Pons (tissue), 1 donor: ENCODE measurements at regions not wholly inside any gene's neighbourhood (a gene's known extent, or its start where the extent isn't known, plus 50 kb on each side); places are given as distances from the start of the nearest gene placed in this dataset.
"Not testable (repeated sequence)": the region's sequence is repeated elsewhere in the genome, so short reads cannot be mapped to it uniquely, and the experiment has no call there.

ENCODE experiments used
- DNase-seq: peaks from one replicate; pipeline ENCODE4 v3.0.0-alpha.2; 2016; ENCODE audit warnings: low spot score

DNA sequence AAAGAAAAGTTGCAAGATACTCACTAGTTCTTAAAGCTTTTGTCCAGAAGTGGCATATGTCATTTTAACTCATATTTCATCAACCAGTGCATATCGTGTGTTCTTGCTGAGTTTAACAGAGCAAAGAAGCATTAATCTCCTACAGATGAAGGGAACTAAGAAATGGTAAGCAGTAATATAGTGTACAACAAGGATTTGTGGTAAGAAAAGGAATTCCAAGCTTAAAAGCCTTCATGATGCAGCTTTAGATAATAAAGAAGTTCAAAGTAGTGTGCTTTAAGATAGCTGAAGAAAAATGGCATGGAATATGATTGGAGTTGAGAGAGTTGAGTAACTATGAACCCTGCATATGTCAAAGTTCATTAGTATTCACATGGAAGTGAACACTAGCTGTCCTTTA, 649.8 kb upstream of the FSHR start:
- no peak for DNase-seq

DNA sequence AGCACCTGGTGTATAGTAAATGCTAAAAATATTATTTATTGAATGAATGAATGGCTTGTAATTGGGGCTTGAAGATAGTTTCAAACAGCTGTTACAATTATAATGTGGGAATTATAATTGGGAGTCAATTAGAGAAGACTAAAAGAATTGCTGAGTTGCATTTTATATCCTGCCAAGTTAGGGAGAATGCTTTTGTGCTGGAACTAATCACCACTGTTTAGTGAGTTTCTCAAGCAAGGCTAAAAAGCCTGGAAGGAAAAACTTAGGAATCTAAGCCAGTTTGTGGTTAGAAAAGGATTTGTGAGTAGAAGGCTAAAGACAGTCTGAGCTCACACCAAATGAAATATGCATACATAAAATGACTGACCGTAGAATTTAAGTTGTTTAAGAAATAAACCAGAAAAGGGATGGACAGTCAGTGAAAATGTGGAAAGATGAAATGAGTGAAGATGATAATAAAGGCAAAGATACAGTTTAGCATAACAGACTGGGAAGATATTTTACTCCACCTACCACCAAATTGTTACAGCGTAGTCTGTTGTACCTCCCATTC, 647.7 kb upstream of the FSHR start:
- peak; percentile 2 for DNase-seq

DNA sequence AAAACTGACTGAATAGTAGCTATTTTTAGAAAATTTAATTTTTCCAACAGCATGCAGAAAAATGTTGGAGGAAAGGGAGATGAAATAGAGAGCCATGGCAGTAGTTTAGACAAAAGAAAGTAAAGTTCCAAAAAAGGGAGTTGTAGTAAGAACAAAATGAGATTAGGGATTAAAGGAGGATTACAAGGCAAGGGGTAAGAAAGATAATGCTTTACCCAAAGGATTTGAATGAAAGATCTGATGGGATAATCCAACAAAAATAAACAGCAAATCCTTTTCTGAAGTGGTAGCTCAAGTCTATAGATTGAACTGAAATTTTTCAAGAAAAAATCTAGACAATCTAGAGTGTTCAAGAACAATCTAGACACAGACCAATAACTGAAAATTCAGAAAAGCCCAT, 644.3 kb upstream of the FSHR start:
- no peak for DNase-seq

DNA sequence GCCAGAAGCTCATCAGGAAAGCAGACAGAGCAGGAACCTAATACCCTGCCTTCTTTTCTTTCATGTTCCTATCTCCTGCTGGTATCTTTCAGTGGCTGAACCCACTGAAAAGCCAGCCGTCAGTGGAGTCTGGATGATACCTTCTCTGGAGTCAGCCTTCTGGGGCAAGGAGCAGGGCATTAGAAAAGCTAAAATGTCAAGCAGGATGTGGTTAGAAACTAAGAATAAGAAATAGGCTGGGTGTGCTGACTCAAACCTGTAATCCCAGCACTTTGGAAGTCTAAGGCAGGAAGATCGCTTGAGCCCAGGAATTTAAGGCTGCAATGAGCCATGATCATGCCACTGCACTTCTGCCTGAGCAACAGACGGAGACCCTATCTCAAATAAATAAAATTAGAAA, 642.0 kb upstream of the FSHR start:
- no peak for DNase-seq

DNA sequence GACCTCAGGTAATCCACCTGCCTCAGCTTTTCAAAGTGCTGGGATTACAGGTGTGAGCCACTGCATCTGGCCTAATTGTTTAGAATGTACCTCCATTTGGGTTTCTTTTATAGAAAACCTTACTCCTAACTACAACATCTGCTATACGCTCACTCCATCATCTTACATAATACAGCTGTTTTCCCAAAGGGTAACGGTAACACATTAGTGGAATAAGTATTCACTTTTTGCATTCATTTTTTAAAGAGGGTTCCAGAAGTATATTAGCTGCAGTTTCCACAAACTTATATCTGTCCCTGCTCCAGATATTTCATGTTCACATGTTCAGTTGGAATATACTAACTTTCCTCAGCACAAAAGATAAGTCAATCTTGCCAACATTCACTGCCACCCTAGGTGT, 640.1 kb upstream of the FSHR start:
- no peak for DNase-seq

DNA sequence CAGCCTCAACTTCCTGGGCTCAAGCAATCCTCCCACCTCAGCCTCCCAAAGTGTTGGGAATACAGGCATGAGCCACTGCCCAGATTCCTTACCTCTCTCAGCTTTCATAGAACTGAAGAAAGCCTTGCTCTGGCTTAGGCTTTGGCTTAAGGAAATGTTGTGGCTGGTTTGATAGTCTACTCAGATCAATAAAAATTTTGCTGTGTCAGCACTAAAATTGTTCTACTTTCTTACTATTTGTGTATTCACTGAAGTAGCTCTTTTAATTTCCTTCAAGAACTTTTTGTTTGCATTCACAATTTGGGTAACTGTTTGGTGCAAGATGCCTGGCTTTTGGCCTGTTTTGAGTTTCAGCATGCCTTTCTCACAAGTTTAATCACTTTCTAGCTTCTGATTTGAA, 634.0 kb upstream of the FSHR start:
- no peak for DNase-seq

DNA sequence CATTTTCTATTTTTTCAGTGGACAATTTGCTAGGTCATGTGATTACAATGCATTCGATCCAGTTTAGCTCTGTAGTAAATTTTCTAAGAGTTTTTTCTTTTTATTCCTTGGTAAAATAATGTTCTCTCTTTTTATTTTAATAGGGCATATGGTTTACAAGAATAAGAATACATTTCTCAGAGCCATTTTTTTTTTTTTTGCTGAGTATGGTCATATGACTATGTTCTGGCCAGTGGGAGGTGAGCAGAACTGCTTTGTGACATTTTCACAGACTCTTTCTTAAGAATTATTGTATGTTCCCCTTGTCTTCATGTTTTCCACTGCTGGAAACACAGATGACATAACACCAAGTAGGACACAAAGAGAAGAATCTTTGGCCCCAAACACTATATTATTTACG, 626.6 kb upstream of the FSHR start:
- no peak for DNase-seq

DNA sequence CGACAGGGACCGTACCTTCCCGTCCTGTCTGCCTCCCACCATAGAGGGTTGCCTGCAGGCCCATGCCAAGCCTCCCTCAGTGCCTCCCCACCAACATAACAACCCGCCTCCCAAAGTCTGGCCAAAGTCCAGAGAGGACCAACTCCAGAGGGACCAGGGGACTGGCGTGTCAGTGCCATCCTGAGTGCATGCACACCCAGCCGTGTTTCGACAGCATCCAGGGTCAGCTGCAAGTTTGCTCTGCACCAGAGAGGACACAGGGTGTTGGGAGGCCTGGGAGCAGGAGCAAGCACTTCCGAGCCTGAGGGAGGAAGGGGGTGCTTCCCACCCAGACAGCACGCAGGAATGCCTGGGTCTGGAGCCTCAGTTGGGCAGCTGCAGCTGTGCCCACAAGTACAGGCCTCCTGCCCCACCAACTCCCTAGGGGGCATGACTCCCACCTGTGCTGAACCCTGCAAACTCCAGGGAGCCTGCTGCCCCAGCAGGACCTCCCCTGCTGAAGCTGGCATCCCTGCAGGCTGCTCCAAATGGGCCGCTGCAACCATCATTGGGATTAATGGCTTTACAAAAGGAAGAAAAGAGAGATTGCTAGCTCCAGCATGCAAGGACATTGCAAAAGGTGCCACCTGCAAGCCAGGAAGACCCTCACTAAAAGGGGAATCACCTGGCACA, 618.1 kb upstream of the FSHR start:
- no peak for DNase-seq

DNA sequence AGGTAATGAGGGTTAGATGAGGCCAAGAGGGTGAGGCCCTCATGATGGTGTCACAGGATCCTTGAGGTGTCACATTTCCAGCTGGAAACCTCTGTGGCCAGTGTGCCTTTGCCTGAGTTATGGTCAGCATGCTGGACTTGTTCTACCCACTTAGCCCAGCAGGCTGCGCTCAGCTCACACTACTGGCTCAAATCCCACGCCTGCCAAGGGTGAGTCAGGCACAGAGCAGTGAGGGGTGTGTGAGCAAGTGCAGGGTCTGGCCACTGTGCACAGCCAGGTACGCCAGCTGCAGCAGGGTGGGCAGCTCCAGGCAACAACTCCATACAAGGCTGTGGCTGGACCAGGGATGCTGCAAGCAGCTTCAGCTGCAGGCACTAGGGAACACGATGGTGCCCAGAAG, 616.6 kb upstream of the FSHR start:
- peak; percentile 76 for DNase-seq

DNA sequence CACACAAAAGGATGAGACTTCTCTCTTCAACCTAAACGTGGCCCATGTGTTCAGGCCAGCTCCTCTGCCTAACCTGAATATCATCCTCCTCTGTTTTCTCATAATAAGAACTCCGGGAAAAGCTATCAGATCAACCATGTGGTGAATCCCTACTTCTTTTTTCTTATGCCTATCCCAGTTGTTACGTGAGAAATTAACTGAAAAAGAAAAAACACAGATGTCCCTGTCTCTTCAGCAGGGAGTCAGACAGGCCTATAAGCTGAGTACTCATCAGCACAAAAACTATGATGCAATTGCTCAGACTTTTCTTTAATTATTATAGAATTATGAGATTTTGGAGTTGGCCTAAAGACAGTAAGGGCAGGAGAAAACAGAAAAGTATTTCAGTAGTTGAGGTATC, 613.0 kb upstream of the FSHR start:
- no peak for DNase-seq

DNA sequence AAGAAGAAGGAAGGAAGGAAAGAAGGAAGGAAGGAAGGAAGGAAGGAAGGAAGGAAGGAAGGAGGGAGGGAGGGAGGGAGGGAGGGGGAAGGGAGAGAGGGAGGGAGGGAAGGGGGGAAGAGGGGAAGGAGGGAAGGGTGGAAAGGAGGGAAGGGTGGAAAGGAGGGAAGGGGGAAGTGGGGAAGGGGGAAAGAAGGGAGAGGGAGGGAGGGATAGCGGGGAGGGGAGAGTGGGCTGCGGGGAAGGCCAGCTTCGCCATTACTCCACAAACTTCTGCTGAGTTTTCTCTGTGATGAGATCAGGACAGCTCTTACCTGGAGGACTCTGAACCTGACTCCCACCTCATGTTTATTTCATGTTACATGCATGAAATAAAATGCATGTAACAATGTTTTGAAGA, 601.5 kb upstream of the FSHR start:
- DNase-seq, result no peak

DNA sequence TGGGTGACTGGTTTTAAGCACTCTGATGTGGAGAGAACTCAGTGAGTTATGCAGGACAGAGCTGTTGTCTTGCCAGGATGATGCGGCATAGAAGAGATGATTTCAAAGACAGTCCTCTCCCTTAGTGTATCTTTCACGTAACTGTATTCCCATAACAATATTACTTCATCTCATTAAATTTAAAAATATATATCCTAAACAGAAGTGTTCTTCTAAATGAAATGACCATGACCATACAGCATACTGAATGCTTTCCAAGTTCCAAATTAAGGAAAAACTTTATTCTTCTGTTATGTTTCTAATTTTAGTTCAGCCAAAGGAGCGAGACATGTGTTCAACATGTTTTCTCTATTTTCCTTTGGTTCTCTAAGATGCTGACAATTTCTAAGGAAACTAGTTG, 600.1 kb upstream of the FSHR start:
- DNase-seq, result no peak

DNA sequence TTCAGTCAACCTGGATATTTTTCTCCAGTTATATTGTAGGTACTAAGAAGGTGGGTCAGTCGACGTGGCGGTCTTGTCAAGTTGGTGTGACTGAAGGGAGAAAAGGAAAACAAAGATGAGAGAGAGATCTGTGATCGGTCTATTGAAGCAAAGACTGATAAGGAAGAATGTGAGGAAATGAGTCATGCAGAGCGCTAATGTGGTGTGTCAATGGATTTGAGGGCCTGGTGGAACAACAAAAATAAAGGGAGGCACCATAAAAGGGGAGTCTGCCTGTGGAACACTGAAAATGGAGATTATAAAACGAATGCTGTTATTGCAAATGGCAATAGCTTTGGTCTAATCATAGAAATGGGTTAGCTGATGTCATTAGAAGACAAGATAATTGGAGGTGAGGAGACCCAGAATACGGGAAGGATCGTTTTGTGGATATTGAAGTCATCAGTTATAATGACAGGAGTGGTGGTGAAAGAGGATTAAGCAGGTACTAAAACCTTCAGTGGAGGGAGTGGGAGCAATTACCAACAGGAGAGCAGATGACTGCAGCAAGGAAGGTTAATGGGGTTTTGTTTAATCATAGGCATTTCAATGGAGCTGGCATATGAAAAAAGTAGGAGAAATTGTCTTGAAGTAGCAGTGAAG, 599.1 kb upstream of the FSHR start:
- no peak for DNase-seq

DNA sequence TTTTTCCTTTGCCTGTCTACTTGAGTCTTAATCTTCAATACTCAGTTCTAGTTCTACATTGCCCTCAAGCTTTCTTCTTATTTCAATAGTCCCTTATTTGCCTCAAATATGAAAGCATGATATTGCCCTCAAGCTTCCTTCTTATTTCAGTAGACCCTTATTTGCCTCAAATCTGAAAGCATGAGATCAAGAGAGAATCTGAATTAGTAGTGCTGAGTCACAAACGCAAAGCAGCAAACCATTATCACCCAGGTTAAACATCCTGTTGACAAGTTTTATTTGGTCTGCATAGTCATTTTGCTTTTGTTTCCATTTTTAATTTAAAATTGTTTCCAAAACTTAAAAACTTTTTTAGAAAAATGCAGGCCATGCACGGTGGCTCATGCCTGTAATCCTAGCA, 583.3 kb upstream of the FSHR start:
- no peak for DNase-seq

DNA sequence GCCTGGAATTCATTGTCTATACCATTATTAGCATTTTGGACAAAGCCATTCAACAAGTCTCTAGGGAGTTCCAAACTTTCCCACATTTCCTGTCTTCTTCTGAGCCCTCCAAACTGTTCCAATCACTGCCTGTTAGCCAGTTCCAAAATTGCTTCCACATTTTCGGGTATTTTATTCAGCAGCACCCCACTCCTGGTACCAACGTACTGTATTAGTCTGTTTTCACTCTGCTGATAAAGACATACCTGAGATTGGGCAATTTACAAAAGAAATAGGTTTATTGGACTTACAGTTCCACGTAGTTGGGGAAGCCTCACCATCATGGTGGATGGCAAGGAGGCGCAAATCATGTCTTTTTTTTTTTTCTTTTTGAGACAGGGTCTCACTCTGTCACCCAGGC, 578.6 kb upstream of the FSHR start:
- not testable (repeated sequence) for DNase-seq

DNA sequence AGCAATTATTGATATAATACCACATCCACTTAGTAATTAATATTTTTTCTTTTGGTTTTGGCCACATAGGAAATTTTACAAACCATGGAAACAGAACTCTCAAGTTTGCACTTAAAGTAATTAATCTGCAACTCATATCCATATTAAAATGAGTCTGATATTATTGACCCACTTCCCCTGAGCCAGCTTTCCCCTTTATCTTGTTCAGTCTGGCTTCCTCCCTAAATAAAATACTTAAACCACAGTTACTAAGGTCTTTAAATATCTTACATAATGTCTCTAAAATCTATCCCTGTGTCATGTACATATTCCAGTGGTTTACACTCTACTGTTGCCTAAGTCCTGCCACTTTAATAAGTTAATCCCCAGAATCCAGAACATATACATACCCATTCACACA, 564.9 kb upstream of the FSHR start:
- DNase-seq, result no peak

DNA sequence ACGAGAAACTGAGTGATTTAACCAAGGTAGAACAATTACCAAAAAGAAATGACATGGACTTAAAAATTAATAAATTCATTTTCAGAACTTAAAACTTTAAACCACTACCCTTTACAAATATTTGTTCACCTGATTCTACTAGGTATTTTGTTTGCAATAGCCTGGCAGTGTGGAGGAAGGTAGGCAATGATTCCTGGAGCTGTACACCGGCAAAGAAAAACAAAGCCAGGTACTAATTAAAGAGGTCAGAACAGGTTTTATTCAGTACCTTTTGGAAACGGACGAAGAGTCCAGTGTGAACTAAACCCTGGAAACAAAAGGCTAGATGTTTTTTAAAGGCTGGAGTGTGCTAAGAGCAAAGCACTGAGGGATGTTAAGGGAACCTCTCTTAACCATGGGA, 561.3 kb upstream of the FSHR start:
- DNase-seq, result no peak

DNA sequence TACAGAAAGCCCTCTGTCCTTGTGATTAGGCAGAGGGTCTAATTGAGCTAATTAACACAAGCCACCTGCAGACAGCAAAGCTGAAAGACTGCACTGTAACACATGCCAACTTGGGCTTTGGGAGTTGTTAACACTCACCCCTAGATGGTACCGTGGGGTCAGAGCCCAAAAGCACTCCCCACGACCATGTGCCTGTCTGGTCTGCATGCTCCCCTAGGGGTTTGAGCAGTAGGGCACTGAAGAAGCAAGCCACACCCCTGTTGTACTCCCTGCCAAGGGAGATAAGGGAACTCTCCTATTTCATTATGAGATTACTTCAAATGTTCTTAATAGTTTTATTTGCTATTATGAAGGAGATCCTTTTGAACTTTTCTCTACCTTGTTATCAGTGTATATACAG, 560.1 kb upstream of the FSHR start:
- DNase-seq, result no peak

DNA sequence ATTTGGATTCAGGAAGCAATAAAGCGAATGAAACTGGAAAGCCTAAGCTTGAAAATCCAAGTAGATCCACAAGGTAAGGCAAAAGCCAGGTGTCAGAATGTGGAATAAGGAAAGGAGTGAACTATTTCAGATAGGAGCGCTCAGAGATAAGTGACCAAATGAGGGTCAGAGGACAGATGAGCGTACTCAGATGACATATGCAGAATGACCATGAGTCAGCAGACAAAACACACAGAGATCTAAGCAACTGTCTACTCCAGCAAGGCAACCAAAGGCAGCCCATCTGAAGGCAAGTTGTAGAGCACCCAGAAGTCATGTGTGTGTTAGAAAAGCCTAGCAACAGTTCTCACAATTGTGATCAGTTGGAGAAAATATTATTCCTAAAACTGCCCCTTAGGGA, 548.4 kb upstream of the FSHR start:
- DNase-seq, result no peak

DNA sequence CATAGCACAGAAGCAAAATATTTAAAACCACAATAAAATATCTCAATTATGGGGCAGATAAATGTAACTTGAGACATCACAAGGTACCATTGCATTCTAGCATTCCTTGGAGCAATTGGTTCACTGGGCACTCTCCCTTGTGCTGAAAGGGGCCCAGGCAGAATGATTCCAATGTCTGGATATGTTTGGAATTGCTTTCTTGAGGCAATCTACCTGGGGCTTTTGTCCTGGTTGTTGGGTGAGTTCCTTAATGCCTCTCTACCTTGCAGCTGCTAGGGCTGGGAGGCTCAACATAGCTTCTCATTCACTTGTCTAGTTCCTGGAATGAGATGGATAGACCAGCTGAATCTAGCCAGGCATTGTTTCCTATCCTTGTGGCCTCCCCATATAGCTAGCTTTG, 539.6 kb upstream of the FSHR start:
- no peak for DNase-seq

DNA sequence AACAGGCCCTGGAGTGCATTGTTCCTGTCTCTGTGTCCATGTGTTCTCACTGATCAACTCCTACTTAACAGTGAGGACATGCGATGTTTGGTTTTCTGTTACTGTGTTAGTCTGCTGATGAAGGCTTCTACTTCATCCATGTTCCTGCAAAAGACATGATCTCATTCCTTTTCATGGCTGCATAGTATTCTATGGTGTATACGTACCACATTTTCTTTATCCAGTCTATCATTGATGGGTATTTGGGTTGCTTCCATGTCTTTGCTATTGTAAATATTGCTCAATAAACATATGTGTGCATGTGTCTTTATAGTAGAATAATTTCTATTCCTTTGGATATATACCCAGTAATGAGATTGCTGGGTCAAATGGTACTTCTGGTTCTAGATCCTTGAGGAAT, 537.7 kb upstream of the FSHR start:
- not testable (repeated sequence) for DNase-seq

DNA sequence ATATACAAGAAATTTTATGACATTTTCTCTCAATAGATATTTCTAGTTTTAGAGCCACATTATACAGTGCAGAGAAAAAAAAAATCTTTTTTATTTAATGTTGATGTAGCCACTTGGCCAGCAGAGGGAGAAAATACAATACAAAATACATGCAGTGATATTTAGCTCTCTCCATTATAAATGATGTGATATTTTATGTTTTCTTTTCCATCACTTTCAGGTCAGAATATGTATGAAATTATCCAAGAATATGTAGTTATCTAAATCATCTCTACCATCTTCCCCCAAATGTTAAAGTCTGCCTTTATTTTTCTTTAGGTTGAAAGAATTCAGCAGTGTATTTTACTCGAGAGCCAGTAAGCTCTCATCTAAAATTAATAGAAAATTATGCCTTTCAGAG, 533.6 kb upstream of the FSHR start:
- DNase-seq, result peak; percentile 15

DNA sequence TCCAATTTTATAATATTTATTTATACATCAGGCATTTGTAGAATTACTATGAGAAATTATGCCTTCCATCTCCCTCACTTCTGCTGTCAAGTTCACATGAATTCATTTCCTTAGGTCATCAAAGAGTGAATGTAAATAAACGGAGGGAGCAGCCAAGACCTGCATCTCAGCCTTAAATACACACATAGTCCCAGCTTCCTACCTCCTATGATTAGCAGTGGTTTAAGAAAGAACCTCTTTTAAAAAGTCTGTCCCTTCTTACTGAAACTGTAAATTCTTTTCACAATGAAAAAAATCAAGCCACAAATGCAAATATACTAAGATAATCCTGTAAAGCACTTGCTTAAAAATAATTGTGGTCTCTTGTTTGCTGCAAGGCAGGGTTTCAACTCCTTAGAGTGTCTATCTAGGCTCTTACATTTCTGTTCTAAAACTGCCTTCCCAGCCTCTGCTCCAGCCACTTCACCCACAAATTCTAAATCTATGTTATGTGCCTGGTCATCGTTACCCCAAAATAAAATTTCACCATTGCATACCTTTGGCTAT, 532.7 kb upstream of the FSHR start:
- no peak for DNase-seq

DNA sequence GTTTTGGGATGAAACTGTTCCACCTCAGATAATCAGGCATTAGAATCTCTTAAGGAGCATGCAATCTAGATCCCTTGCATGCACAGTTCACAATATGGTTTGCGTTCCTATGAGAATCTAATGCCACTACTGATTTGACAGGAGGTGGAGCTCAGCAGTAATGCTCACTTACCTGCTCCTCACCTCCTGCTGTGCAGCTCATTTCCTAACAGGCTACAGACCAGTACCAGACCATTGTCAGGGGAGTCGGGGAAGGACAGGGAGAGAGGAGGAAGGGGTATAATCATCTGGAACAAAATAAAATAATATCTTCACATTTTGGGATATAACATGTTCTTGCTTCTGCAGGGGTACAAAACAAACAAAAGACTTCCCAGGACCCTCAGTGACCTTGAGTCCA, 532.0 kb upstream of the FSHR start:
- no peak for DNase-seq
